A549 (cell line): ENCODE measurements at regions not wholly inside any gene's neighbourhood (a gene's known extent, or its start where the extent isn't known, plus 50 kb on each side); places are given as distances from the start of the nearest gene placed in this dataset.

ENCODE experiments used
- ATAC-seq, 2 experiments: fragments of 200-7000 bp in 1 of 2; fragments of >200 bp in 1 of 2; cut with Nextera tagmentation in 1 of 2; cut with Tn5 transposase in 1 of 2; 3 replicates each; pipeline versions ENCODE4 v1.8.0 to v1.9.1; 2018 to 2020; ENCODE audit warnings: mild to moderate bottlenecking in 1 of 2, moderate library complexity in 1 of 2
- CTCF ChIA-PET: fragments of 300-600 bp; sonication (Branson Sonifier 250); formaldehyde crosslinking; extraction: SDS; loops from one replicate; lab custom pipeline; 2021; ENCODE audit warnings: antibody characterized with exemption, inconsistent platforms; lab: Yijun Ruan, JAX
- POLR2A ChIA-PET: fragments of 350-600 bp; formaldehyde crosslinking; extraction: SDS; loops from one replicate; lab custom pipeline; 2021; ENCODE audit warnings: antibody characterized with exemption, inconsistent platforms; lab: Yijun Ruan, JAX
- DNase-seq, 2 experiments: peaks; one replicate each; pipeline versions ENCODE4 v3.0.0 to v3.0.0-alpha.2; 2011 to 2016; ENCODE audit warnings: low read depth in 1 of 2, low spot score in 1 of 2
- FAIRE-seq: peaks from 2 replicates; lab custom pipeline; 2011; peaks lifted over from hg19 to GRCh38; lab: Jason Lieb, UNC
- H3K27ac ChIP-seq, 2 experiments: fragments of >200 bp; sonication (Bioruptor Twin); formaldehyde crosslinking; 3 replicates each; pipeline ENCODE4 v1.5.1; 2016 to 2017
- H3K4me1 ChIP-seq: fragments of >200 bp; sonication (Bioruptor Twin); formaldehyde crosslinking; 3 replicates; pipeline ENCODE4 v1.6.1; 2016
- H3K4me2 ChIP-seq: fragments of >200 bp; sonication (Bioruptor Twin); formaldehyde crosslinking; 3 replicates; pipeline ENCODE4 v1.6.1; 2016
- H3K4me3 ChIP-seq: fragments of >200 bp; sonication (Bioruptor Twin); formaldehyde crosslinking; 3 replicates; pipeline ENCODE4 v1.5.1; 2016
- H3K9me3 ChIP-seq: fragments of >200 bp; sonication (Bioruptor Twin); formaldehyde crosslinking; 3 replicates; pipeline ENCODE4 v1.6.1; 2016
- BHLHE40 ChIP-seq: IDR thresholded peaks from 2 replicates; pipeline ENCODE4 v1.6.1; 2012; ENCODE audit warnings: low read depth, low read length, inconsistent platforms
- CBX8 ChIP-seq: fragments of 200-600 bp; sonication (generic); IDR thresholded peaks from 2 replicates; pipeline ENCODE4 v1.6.1; 2016
- CEBPB ChIP-seq, 2 experiments: fragments of >200 bp in 1 of 2; sonication (Bioruptor Twin) in 1 of 2; formaldehyde crosslinking in 1 of 2; IDR thresholded peaks; 2 replicates each; pipeline ENCODE4 v1.6.1; 2012 to 2016
- FOSB ChIP-seq: fragments of 250-450 bp; sonication (Bioruptor Pico); IDR thresholded peaks from 2 replicates; pipeline ENCODE4 v1.5.0; 2020; ENCODE audit warnings: mild to moderate bottlenecking, moderate library complexity
- FOSL2 ChIP-seq, 2 experiments: fragments of 450-650 bp in 1 of 2; fragments of >200 bp in 1 of 2; sonication (Bioruptor Twin) in 1 of 2; formaldehyde crosslinking; IDR thresholded peaks; 2 replicates each; pipeline versions ENCODE4 v1.5.0 to v1.6.1; 2016 to 2020; ENCODE audit warnings: mild to moderate bottlenecking in 1 of 2, moderate library complexity in 1 of 2
- FOXS1 ChIP-seq: fragments of 250-450 bp; sonication (Bioruptor Pico); IDR thresholded peaks from 2 replicates; pipeline ENCODE4 v1.5.0; 2020; ENCODE audit warnings: mild to moderate bottlenecking, moderate library complexity
- GATA3 ChIP-seq: IDR thresholded peaks from 2 replicates; pipeline ENCODE4 v1.6.1; 2012; ENCODE audit warnings: borderline replicate concordance
- HDAC2 ChIP-seq: fragments of 200-600 bp; sonication (generic); IDR thresholded peaks from 2 replicates; pipeline ENCODE4 v1.6.1; 2016
- HOXB13 ChIP-seq: fragments of 250-450 bp; sonication (Bioruptor Pico); IDR thresholded peaks from 2 replicates; pipeline ENCODE4 v1.5.0; 2020; ENCODE audit warnings: low read depth, mild to moderate bottlenecking, moderate library complexity
- HOXB5 ChIP-seq: fragments of 250-450 bp; sonication (Bioruptor Pico); IDR thresholded peaks from 2 replicates; pipeline ENCODE4 v1.5.0; 2020; ENCODE audit warnings: mild to moderate bottlenecking, moderate library complexity
- JUNB ChIP-seq: fragments of >200 bp; sonication (Bioruptor Twin); formaldehyde crosslinking; IDR thresholded peaks from 2 replicates; pipeline ENCODE4 v1.6.1; 2016
- KDM1A ChIP-seq: fragments of 200-600 bp; sonication (generic); IDR thresholded peaks from 2 replicates; pipeline ENCODE4 v1.6.1; 2016; ENCODE audit warnings: low read depth, mild to moderate bottlenecking
- MAFK ChIP-seq: fragments of 450-650 bp; IDR thresholded peaks from 2 replicates; pipeline ENCODE4 v1.6.1; 2014; ENCODE audit not compliant: partially characterized antibody
- MAZ ChIP-seq: fragments of 150-350 bp; IDR thresholded peaks from 2 replicates; pipeline ENCODE4 v1.6.1; 2014; ENCODE audit warnings: antibody characterized with exemption, low read depth, low read length, borderline replicate concordance
- NFE2L2 ChIP-seq: fragments of 150-350 bp; conservative IDR thresholded peaks from 2 replicates; pipeline ENCODE4 v1.6.1; 2014; ENCODE audit warnings: low read length
- NR3C1 ChIP-seq: fragments of >200 bp; sonication (Bioruptor Twin); formaldehyde crosslinking; IDR thresholded peaks from 3 replicates; pipeline ENCODE4 v1.6.1; 2017
- PHF8 ChIP-seq: fragments of 200-600 bp; sonication (generic); IDR thresholded peaks from 2 replicates; pipeline ENCODE4 v1.6.1; 2016; ENCODE audit warnings: low read depth, mild to moderate bottlenecking, antibody characterized with exemption, moderate library complexity, borderline replicate concordance
- RARB ChIP-seq: fragments of 250-450 bp; sonication (Bioruptor Pico); IDR thresholded peaks from 2 replicates; pipeline ENCODE4 v1.8.0; 2021; ENCODE audit warnings: mild to moderate bottlenecking, moderate library complexity
- RCOR1 ChIP-seq: fragments of 150-350 bp; IDR thresholded peaks from 2 replicates; pipeline ENCODE4 v1.6.1; 2014; ENCODE audit warnings: antibody characterized with exemption, low read length, low read depth
- RFX5 ChIP-seq: fragments of 450-650 bp; IDR thresholded peaks from 2 replicates; pipeline ENCODE4 v1.7.1; 2014; ENCODE audit warnings: antibody characterized with exemption, mild to moderate bottlenecking, moderate library complexity
- SMC3 ChIP-seq: fragments of >200 bp; sonication (Bioruptor Twin); formaldehyde crosslinking; IDR thresholded peaks from 3 replicates; pipeline ENCODE4 v1.6.1; 2018; ENCODE audit warnings: inconsistent platforms
- SREBF2 ChIP-seq: fragments of 450-650 bp; IDR thresholded peaks from 2 replicates; pipeline ENCODE4 v1.6.1; 2014; ENCODE audit warnings: mild to moderate bottlenecking, moderate library complexity
- TFCP2L1 ChIP-seq: fragments of 250-450 bp; sonication (Bioruptor Pico); IDR thresholded peaks from 2 replicates; pipeline ENCODE4 v1.5.0; 2021; ENCODE audit warnings: mild to moderate bottlenecking
- TP53 ChIP-seq: fragments of 250-450 bp; sonication (Bioruptor Pico); IDR thresholded peaks from 2 replicates; pipeline ENCODE4 v1.5.0; 2021; ENCODE audit warnings: mild to moderate bottlenecking, moderate library complexity
- ZC3H11A ChIP-seq: fragments of 450-650 bp; IDR thresholded peaks from 2 replicates; pipeline ENCODE4 v1.6.1; 2014; ENCODE audit warnings: antibody characterized with exemption, mild to moderate bottlenecking
- ZFP36 ChIP-seq: fragments of 450-650 bp; IDR thresholded peaks from 2 replicates; pipeline ENCODE4 v1.6.1; 2014; ENCODE audit warnings: borderline replicate concordance; ENCODE audit not compliant: partially characterized antibody
- WGBS: methylation state at CpG from one replicate; pipeline ENCODE4 v1.1.6; 2017; ENCODE audit errors: missing lambda C conversion rate; 5-methylcytosine and 5-hydroxymethylcytosine counted together
- TF ChIP-seq, protein P1 (sequence below): fragments of >200 bp; sonication (Bioruptor Twin); formaldehyde crosslinking; IDR thresholded peaks from 2 replicates; pipeline ENCODE4 v1.6.1; 2016
- TF ChIP-seq, protein P2 (sequence below): IDR thresholded peaks from 2 replicates; pipeline ENCODE4 v1.6.1; 2012
- TF ChIP-seq, protein P3 (sequence below): fragments of 250-450 bp; sonication (Bioruptor Pico); IDR thresholded peaks from 2 replicates; pipeline ENCODE4 v1.5.0; 2020; ENCODE audit warnings: low read depth, mild to moderate bottlenecking, moderate library complexity
- TF ChIP-seq, protein P4 (sequence below): fragments of >200 bp; sonication (Bioruptor Twin); formaldehyde crosslinking; IDR thresholded peaks from 3 replicates; pipeline ENCODE4 v1.6.1; 2016

DNA sequence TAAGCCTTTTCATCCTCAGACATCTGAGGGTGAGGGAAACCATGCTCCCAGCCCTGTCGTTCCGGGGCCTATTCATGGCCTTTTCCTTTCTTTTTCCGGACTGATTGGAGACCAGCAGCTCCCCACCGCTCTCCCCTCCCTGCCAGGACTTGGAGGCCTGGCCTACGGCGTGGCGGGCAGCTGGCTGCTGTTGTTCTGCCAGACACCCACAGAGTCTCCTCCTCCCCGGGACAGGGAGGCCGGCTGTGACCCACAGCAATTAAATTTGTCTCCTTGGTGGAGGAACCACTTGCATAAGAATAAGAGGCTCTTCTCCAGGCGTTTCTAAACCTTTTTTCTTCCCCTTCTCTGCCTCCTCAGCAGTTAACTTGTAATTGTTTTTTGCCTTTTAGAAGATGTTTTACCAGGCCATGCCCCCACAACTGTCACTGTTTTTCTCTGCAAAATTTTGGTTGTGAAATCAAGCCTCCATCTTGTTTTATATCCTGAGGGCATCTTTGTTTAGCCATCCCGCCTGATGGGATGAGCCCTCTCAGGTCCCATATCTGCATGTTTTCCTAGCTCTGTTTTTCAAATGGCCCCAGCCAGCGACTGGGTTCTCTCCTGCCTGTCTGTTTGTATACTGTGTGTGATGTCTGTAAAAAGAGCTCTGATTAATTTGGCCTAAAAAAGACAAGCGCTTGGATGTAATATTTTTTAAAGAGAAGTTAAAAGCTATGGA, 1060.0 kb upstream of the DDX18 start:
- POLR2A ChIA-PET = no interaction called here
- 23% methylated on average over 11 of the region's 13 CpGs for whole genome bisulfite sequencing
- no peak overlapping the region for H3K4me3 ChIP-seq
- TF ChIP-seq ZC3H11A (no peak), CEBPB (IDR thresholded peaks at IDR 0.05) (no peak), RARB (no peak), HOXB13 (CRISPR knock-in tag) (no peak), SREBF2 (no peak), PHF8 (no peak), TP53 (CRISPR knock-in tag) (no peak), NFE2L2 (no peak), FOSL2 (IDR thresholded peaks at IDR 0.05) (no peak), FOSL2 (CRISPR knock-in tag; IDR thresholded peaks at IDR 0.05) (no peak), HDAC2 (no peak), KDM1A (no peak), CBX8 (no peak), NR3C1 (no peak), FOXS1 (CRISPR knock-in tag) (no peak), SMC3 (no peak), BHLHE40 (no peak), JUNB (no peak)
- TF ChIP-seq, protein P1, sequence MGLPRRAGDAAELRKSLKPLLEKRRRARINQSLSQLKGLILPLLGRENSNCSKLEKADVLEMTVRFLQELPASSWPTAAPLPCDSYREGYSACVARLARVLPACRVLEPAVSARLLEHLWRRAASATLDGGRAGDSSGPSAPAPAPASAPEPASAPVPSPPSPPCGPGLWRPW = no peak
- TF ChIP-seq, protein P2, sequence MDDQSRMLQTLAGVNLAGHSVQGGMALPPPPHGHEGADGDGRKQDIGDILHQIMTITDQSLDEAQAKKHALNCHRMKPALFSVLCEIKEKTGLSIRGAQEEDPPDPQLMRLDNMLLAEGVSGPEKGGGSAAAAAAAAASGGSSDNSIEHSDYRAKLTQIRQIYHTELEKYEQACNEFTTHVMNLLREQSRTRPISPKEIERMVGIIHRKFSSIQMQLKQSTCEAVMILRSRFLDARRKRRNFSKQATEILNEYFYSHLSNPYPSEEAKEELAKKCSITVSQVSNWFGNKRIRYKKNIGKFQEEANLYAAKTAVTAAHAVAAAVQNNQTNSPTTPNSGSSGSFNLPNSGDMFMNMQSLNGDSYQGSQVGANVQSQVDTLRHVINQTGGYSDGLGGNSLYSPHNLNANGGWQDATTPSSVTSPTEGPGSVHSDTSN = no peak
- ATAC-seq (no peak), FAIRE-seq (no peak), DNase-seq (no peak)
- no peaks in the 10 kb centered on the region for H3K4me1 ChIP-seq
- CTCF ChIA-PET = no interaction called here
- no peak overlapping the region for H3K27ac ChIP-seq
- H3K9me3 ChIP-seq = no peaks in the 10 kb centered on the region
- H3K4me2 ChIP-seq = no peak overlapping the region

DNA sequence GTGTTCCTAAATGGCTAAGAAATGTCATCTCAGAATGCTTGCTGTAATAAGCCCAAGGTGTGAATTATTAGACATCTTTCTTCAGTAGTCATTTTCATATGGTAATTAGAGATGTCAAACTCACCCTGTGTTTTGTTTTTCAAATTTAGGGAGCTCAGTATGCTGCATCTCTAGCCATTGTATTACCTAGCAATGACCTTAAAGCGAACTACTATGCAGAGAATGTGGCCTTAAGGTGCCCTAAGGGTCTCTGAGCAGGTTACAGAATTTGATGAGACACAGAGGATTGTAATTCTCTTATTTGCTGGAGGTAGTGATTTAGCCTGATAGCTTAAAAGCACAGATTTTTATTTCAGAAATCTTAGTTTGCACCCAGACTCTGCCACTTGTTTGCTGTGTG, 1052.6 kb upstream of the DDX18 start:
- POLR2A ChIA-PET = no interaction called here
- H3K4me1 ChIP-seq = no peaks in the 10 kb centered on the region
- 6% methylated on average over 1 of the region's 1 CpG for WGBS
- H3K4me3 ChIP-seq = no peak overlapping the region
- no peaks in the 10 kb centered on the region for H3K9me3 ChIP-seq
- no peak overlapping the region for H3K4me2 ChIP-seq
- DNase-seq = no peak
- H3K27ac ChIP-seq = no peak overlapping the region
- TF ChIP-seq, protein P3, sequence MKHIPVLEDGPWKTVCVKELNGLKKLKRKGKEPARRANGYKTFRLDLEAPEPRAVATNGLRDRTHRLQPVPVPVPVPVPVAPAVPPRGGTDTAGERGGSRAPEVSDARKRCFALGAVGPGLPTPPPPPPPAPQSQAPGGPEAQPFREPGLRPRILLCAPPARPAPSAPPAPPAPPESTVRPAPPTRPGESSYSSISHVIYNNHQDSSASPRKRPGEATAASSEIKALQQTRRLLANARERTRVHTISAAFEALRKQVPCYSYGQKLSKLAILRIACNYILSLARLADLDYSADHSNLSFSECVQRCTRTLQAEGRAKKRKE (CRISPR knock-in tag) = no peak
- TF ChIP-seq RFX5 (no peak), CEBPB (IDR thresholded peaks at IDR 0.05) (no peak), FOXS1 (CRISPR knock-in tag) (no peak), RCOR1 (no peak), FOSB (no peak), MAFK (no peak), GATA3 (no peak), ZC3H11A (no peak), NR3C1 (no peak), ZFP36 (no peak), HOXB5 (CRISPR knock-in tag) (no peak), TFCP2L1 (CRISPR knock-in tag) (no peak), MAZ (no peak)
- TF ChIP-seq, protein P1 = no peak
- TF ChIP-seq, protein P4, sequence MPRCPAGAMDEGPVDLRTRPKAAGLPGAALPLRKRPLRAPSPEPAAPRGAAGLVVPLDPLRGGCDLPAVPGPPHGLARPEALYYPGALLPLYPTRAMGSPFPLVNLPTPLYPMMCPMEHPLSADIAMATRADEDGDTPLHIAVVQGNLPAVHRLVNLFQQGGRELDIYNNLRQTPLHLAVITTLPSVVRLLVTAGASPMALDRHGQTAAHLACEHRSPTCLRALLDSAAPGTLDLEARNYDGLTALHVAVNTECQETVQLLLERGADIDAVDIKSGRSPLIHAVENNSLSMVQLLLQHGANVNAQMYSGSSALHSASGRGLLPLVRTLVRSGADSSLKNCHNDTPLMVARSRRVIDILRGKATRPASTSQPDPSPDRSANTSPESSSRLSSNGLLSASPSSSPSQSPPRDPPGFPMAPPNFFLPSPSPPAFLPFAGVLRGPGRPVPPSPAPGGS = no peak
- TF ChIP-seq, protein P2 = no peak
- TF ChIP-seq, all 56 proteins: peak for 0
- CTCF ChIA-PET = no interaction called here
- ATAC-seq (no peak), FAIRE-seq (no peak)
